GM21529 (cell line): ENCODE measurements at regions not wholly inside any gene's neighbourhood (a gene's known extent, or its start where the extent isn't known, plus 50 kb on each side); places are given as distances from the start of the nearest gene placed in this dataset.

ENCODE experiments used
- ATAC-seq: cut with Tn5 transposase; IDR thresholded peaks from one replicate; pipeline ENCODE4 v1.9.1; 2021; ENCODE audit not compliant: unreplicated experiment

- no peak for ATAC-seq
Measured at GRCh38 chr12:30828686-30829085, 73.9 kb upstream of the CAPRIN2 start.

- no peak for ATAC-seq
Measured at GRCh38 chr12:30827101-30828066, 72.6 kb upstream of the CAPRIN2 start.

GRCh38 chr12:30826276-30826675, 71.5 kb upstream of the CAPRIN2 start:
- ATAC-seq, result no peak

GRCh38 chr12:30825341-30825740, 70.6 kb upstream of the CAPRIN2 start:
- ATAC-seq, result no peak

GRCh38 chr12:30824311-30824710, 69.6 kb upstream of the CAPRIN2 start:
- ATAC-seq, result no peak

GRCh38 chr12:30823764-30824163, 69.0 kb upstream of the CAPRIN2 start:
- no peak for ATAC-seq

GRCh38 chr12:30823156-30823699, 68.5 kb upstream of the CAPRIN2 start:
- no peak for ATAC-seq

GRCh38 chr12:30822385-30823155, 67.8 kb upstream of the CAPRIN2 start:
- peak; percentile 41 for ATAC-seq

GRCh38 chr12:30820406-30820946, 65.7 kb upstream of the CAPRIN2 start:
- ATAC-seq, result no peak

- ATAC-seq, result no peak
Measured at GRCh38 chr12:30818562-30818961, 63.8 kb upstream of the CAPRIN2 start.

- no peak for ATAC-seq
Measured at GRCh38 chr12:30816742-30817465, 62.2 kb upstream of the CAPRIN2 start.

- no peak for ATAC-seq
Measured at GRCh38 chr12:30814295-30814655, 59.5 kb upstream of the CAPRIN2 start.

- no peak for ATAC-seq
Measured at GRCh38 chr12:30813525-30814294, 59.0 kb upstream of the CAPRIN2 start.

GRCh38 chr12:30811966-30812365, 57.2 kb upstream of the CAPRIN2 start:
- no peak for ATAC-seq

- no peak for ATAC-seq
Measured at GRCh38 chr12:30810918-30811317, 56.2 kb upstream of the CAPRIN2 start.

GRCh38 chr12:30807695-30808034, 52.9 kb upstream of the CAPRIN2 start:
- ATAC-seq, result no peak

- ATAC-seq, result peak; percentile 75
Measured at GRCh38 chr12:30806989-30807694, 52.4 kb upstream of the CAPRIN2 start.

- ATAC-seq, result no peak
Measured at GRCh38 chr12:30805959-30806358, 51.2 kb upstream of the CAPRIN2 start.
